GM20431 (cell line): ENCODE measurements at regions not wholly inside any gene's neighbourhood (a gene's known extent, or its start where the extent isn't known, plus 50 kb on each side); places are given as distances from the start of the nearest gene placed in this dataset.

ENCODE experiments used
- in situ Hi-C: fragments of 300-500 bp; cut with MseI, MboI; formaldehyde crosslinking; loops from one replicate; pipeline ENCODE4 v1.15.0; 2020; ENCODE audit warnings: low sequenced_read_pairs; ENCODE audit not compliant: unreplicated experiment

- in situ Hi-C loops: no loop called here
Observed at GRCh38 chr14:106821119-106821518, 1294.7 kb downstream of the TMEM121 start.

DNA sequence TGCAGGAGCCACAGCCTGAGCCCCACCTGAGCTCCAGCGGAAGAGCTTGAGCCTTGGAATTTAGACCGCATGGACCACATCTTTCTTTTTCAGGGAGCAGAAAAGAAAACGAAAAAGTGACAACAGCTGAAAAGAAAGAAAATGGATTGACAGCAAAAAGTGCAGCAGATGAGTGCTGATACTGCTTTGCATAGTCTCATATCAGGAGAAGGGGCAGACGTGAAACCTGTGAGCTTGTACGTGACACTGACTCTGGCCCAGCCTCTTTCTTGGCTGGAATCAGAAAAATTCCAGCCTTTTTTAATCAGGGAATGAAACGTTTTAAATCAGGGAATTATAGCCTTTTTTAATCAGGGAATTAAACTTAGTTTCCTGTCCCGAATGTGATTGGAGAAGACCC, 1296.5 kb downstream of the TMEM121 start:
- in situ Hi-C loops: no loop called here

- in situ Hi-C loops: no loop called here
Observed at GRCh38 chr14:106823552-106823951, 1297.2 kb downstream of the TMEM121 start.

- in situ Hi-C loops: no loop called here
Observed at GRCh38 chr14:106826833-106827369, 1300.5 kb downstream of the TMEM121 start.

DNA sequence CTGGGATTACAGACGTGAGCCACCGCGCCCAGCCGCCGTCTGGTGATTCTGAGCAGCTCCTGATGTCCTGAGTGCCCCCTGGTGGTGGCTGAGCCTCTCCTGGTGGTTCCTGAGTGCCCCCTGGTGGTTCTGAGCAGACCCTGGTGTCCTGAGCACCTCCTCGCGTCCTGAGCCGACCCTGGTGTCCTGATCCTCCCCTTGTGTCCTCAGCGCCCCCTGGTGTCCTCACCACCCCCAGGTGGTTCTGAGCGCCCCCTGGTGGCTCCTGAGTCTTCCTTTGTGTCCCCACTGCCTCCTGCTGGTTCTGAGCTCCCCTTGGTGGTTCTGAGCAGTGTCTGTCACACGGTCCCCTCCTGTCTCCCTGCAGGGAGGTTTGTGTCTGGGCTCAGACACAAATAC, 1304.9 kb downstream of the TMEM121 start:
- in situ Hi-C loops: no loop called here

GRCh38 chr14:106837870-106838269, 1311.5 kb downstream of the TMEM121 start:
- in situ Hi-C loops: no loop called here

DNA sequence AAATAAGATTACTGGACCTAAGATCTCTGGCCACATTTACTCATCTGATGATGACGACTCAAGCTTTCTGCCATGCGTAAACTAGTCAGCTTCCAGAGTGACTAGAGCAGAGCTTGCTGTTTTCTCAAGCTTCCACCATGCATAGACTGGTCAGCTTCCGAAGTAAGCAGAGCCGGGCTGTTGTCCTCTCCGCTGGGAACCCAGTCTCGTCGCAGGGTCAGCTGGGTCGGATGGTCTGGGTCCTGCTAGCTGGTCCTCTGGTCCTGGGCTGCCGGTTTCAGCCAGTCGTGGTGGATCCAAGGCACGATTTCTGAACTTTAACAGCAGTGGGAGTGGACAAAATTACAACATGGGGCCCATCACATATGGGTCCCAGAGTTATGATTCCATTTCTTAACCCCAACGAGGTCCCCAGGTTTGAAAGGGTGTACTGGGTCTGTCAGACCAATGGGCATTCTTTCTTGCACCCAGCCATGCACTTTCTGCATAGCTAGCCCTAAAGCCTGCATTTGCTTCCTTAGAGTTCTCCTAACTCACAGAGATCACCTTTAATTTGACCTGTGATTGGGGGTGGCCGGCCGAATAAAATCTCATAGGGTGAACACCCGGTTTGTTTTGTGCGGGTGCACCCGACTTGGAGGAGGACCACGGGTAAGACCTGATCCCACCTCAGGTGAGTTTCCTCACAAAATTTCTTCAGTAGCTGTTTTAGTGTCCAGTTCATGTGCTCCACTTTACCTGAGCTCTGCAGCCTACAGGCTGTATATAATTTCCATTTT, 1312.8 kb downstream of the TMEM121 start:
- in situ Hi-C loops: no loop called here

DNA sequence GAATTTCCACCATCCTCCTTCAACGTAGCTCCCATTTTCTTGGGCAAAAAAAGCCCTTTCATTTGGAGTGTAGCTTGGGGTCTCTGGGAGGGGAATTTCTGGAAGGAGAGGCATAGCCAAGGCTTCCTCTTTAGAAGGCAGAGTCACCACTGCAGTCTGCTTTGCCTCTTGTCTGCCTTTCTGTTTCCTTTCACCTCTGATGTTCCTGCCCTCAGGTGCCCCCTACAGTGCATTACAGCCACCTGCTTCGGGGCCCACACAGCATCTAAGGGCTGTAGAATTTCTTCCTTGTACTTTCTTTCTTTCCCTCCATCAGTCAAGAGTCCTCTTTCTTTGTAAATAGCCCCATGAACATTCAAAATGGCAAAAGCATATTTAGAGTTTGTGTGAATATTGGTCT, 1313.9 kb downstream of the TMEM121 start:
- in situ Hi-C loops: no loop called here

DNA sequence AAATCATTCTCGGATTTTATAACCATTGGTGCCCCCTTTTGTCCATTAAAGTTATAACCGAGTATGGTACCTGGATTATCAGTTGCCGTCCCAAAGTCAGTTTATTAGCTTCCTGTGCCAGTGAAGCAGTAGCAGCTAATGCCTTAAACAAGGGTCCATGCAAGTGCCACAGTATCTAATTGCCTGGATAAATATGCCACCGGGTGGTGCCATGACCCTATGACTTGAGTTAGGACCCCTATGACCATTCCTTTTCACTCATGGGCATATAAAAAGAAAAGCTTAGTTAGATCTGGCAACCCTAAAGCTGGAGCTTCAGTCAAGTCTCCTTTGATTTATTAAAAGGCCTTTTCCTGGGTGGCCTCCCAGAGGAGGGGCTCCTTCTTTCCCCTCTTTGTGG, 1314.6 kb downstream of the TMEM121 start:
- in situ Hi-C loops: no loop called here

DNA sequence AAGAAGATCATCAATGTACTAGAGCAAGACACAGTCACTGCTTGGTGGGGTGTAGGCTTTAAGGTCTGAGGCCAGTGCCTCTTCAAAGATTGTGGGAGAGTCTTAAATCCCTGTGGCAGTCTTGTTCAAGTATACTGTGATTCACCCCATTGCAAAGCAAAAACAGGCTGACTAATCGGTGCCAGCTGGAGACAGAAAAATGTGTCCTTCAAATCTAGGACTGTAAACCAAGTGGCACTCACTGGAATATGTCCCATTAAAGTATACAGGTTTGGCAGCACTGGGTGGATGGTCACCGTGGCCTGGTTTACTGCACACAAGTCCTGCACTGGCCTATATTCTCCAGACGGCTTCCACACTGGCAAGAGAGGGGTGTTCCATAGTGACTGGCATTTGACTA, 1315.3 kb downstream of the TMEM121 start:
- in situ Hi-C loops: no loop called here

DNA sequence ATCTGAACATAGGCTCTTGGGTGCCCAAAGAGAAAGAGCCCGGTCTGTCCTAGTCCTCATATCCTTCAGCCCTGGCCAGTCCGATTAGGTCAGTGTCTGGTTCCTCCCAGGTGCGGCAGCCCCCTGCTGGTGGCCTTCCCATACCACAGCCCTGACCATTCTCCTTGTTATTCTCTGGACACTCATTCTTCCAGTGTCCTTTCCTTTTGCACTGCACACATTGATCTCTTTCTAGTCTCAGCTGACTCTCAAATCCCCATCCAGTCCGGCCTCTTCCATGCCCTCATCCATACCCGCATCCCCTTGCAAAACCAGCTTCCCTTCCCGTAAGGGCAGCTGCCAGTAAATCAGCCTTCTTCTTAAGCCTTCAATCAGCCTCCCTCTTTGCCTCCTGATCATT, 1316.3 kb downstream of the TMEM121 start:
- in situ Hi-C loops: no loop called here

GRCh38 chr14:106843386-106843785, 1317.0 kb downstream of the TMEM121 start:
- in situ Hi-C loops: no loop called here

GRCh38 chr14:106843951-106844483, 1317.6 kb downstream of the TMEM121 start:
- in situ Hi-C loops: no loop called here

GRCh38 chr14:106844608-106845285, 1318.4 kb downstream of the TMEM121 start:
- in situ Hi-C loops: no loop called here

GRCh38 chr14:106845286-106846087, 1319.1 kb downstream of the TMEM121 start:
- in situ Hi-C loops: no loop called here

GRCh38 chr14:106846218-106846617, 1319.8 kb downstream of the TMEM121 start:
- in situ Hi-C loops: no loop called here

GRCh38 chr14:106848330-106849121, 1322.1 kb downstream of the TMEM121 start:
- in situ Hi-C loops: no loop called here

GRCh38 chr14:106850913-106851825, 1324.8 kb downstream of the TMEM121 start:
- in situ Hi-C loops: no loop called here
